NCI-H2196 (cell line): ENCODE measurements at regions not wholly inside any gene's neighbourhood (a gene's known extent, or its start where the extent isn't known, plus 50 kb on each side); places are given as distances from the start of the nearest gene placed in this dataset.
"Not testable (repeated sequence)": the region's sequence is repeated elsewhere in the genome, so short reads cannot be mapped to it uniquely, and the experiment has no call there.

Source experiments
- DNase-seq: peaks from one replicate; lab custom pipeline; 2025; ENCODE audit not compliant: unreplicated experiment; lab: John Stamatoyannopoulos, UW

- no peak for DNase-seq
Measured at GRCh38 chr4:125787707-125788106, 473.0 kb downstream of the FAT4 start.

- no peak for DNase-seq
Measured at GRCh38 chr4:125789023-125789422, 474.3 kb downstream of the FAT4 start.

- DNase-seq: no peak
Measured at GRCh38 chr4:125791896-125792295, 477.1 kb downstream of the FAT4 start.

- DNase-seq: no peak
Measured at GRCh38 chr4:125794989-125795388, 480.2 kb downstream of the FAT4 start.

GRCh38 chr4:125796138-125796537 is 481.4 kb downstream of the FAT4 start:
- DNase-seq: no peak

GRCh38 chr4:125797621-125798020 is 482.9 kb downstream of the FAT4 start:
- DNase-seq: not testable (repeated sequence)

GRCh38 chr4:125801373-125801772 is 486.6 kb downstream of the FAT4 start:
- no peak for DNase-seq

GRCh38 chr4:125801924-125802323 is 487.2 kb downstream of the FAT4 start:
- no peak for DNase-seq

- DNase-seq: no peak
Measured at GRCh38 chr4:125808022-125808421, 493.3 kb downstream of the FAT4 start.

GRCh38 chr4:125808570-125808969 is 493.8 kb downstream of the FAT4 start:
- no peak for DNase-seq

GRCh38 chr4:125811892-125812291 is 497.1 kb downstream of the FAT4 start:
- DNase-seq: no peak

- no peak for DNase-seq
Measured at GRCh38 chr4:125826801-125827695, 512.3 kb downstream of the FAT4 start.

GRCh38 chr4:125827696-125828052 is 512.9 kb downstream of the FAT4 start:
- no peak for DNase-seq

- DNase-seq: no peak
Measured at GRCh38 chr4:125828346-125828745, 513.6 kb downstream of the FAT4 start.

- DNase-seq: no peak
Measured at GRCh38 chr4:125832161-125832560, 517.4 kb downstream of the FAT4 start.

GRCh38 chr4:125836597-125837195 is 521.9 kb downstream of the FAT4 start:
- no peak for DNase-seq

- no peak for DNase-seq
Measured at GRCh38 chr4:125837493-125838201, 522.9 kb downstream of the FAT4 start.

- DNase-seq: no peak
Measured at GRCh38 chr4:125838202-125838601, 523.4 kb downstream of the FAT4 start.

GRCh38 chr4:125838924-125839323 is 524.2 kb downstream of the FAT4 start:
- DNase-seq: no peak

- DNase-seq: no peak
Measured at GRCh38 chr4:125843947-125844346, 529.2 kb downstream of the FAT4 start.

GRCh38 chr4:125847518-125847917 is 532.8 kb downstream of the FAT4 start:
- DNase-seq: no peak

- no peak for DNase-seq
Measured at GRCh38 chr4:125849869-125850268, 535.1 kb downstream of the FAT4 start.
